Liver (tissue), 8 donors: ENCODE measurements at regions not wholly inside any gene's neighbourhood (a gene's known extent, or its start where the extent isn't known, plus 50 kb on each side); places are given as distances from the start of the nearest gene placed in this dataset.

Experiments used
- DNase-seq: peaks from one replicate; pipeline ENCODE4 v3.0.0-alpha.2; 2017; ENCODE audit warnings: low spot score
- H3K27ac ChIP-seq, 2 donors: one replicate each; pipeline ENCODE4 v1.7.0; 2013; ENCODE audit warnings: inconsistent platforms in 2 of 2, low read length in 2 of 2, control low read depth in 1 of 2, low read depth in 1 of 2, mild to moderate bottlenecking in 1 of 2
- H3K27me3 ChIP-seq, 4 donors: one replicate each; pipeline versions ENCODE4 v1.6.1 to v1.7.0; 2013; ENCODE audit warnings: low read length in 3 of 4, inconsistent platforms in 1 of 4, mild to moderate bottlenecking in 1 of 4, moderate library complexity in 1 of 4; ENCODE audit not compliant: control insufficient read depth in 4 of 4, insufficient read depth in 4 of 4
- H3K36me3 ChIP-seq, 4 donors: one replicate each; pipeline versions ENCODE4 v1.6.1 to v1.7.0; 2013; ENCODE audit warnings: low read length in 3 of 4, mild to moderate bottlenecking in 3 of 4, low read depth in 1 of 4, moderate library complexity in 1 of 4; ENCODE audit not compliant: control insufficient read depth in 4 of 4, insufficient read depth in 3 of 4
- H3K4me1 ChIP-seq, 4 donors: one replicate each; pipeline versions ENCODE4 v1.6.1 to v1.7.0; 2013; ENCODE audit warnings: low read length in 3 of 4, mild to moderate bottlenecking in 3 of 4, moderate library complexity in 1 of 4; ENCODE audit not compliant: control insufficient read depth in 4 of 4, insufficient read depth in 4 of 4
- H3K4me3 ChIP-seq, 3 donors: one replicate each; pipeline versions ENCODE4 v1.6.1 to v1.7.0; 2013; ENCODE audit warnings: low read length in 3 of 3, control low read depth in 1 of 3, low read depth in 1 of 3, mild to moderate bottlenecking in 1 of 3
- H3K9ac ChIP-seq, 2 donors: one replicate each; pipeline ENCODE4 v1.7.0; 2013; ENCODE audit warnings: low read length in 2 of 2, mild to moderate bottlenecking in 2 of 2, moderate library complexity in 2 of 2, control low read depth in 1 of 2, low read depth in 1 of 2
- H3K9me3 ChIP-seq, 4 donors: one replicate each; pipeline versions ENCODE4 v1.6.1 to v1.7.0; 2013; ENCODE audit warnings: low read length in 3 of 4; ENCODE audit not compliant: control insufficient read depth in 4 of 4
- ATF3 ChIP-seq: IDR thresholded peaks from 2 replicates; pipeline ENCODE4 v1.6.1; 2016; ENCODE audit warnings: antibody characterized with exemption
- CTCF ChIP-seq: fragments of 150-350 bp; IDR thresholded peaks from 2 replicates; pipeline ENCODE4 v1.5.1; 2017; ENCODE audit warnings: improper control_type of control experiment, low read depth, low read length; ENCODE audit not compliant: missing input control
- EGR1 ChIP-seq, 2 donors: IDR thresholded peaks; 2 replicates each; pipeline ENCODE4 v1.6.1; 2016 to 2018; ENCODE audit warnings: antibody characterized with exemption in 2 of 2, low read depth in 2 of 2
- FOXA1 ChIP-seq: IDR thresholded peaks from 2 replicates; pipeline ENCODE4 v1.6.1; 2016; ENCODE audit warnings: antibody characterized with exemption
- FOXA2 ChIP-seq: IDR thresholded peaks from 2 replicates; pipeline ENCODE4 v1.6.1; 2016; ENCODE audit warnings: antibody characterized with exemption
- GABPA ChIP-seq, 2 donors: IDR thresholded peaks in 1 of 2; conservative IDR thresholded peaks in 1 of 2; 2 replicates each; pipeline ENCODE4 v1.6.1; 2016; ENCODE audit warnings: antibody characterized with exemption in 2 of 2, mild to moderate bottlenecking in 1 of 2, moderate library complexity in 1 of 2
- HNF4A ChIP-seq, 2 donors: conservative IDR thresholded peaks; 2 replicates each; pipeline ENCODE4 v1.6.1; 2016; ENCODE audit warnings: antibody characterized with exemption in 2 of 2, mild to moderate bottlenecking in 2 of 2
- HNF4G ChIP-seq: IDR thresholded peaks from 2 replicates; pipeline ENCODE4 v1.6.1; 2016; ENCODE audit warnings: antibody characterized with exemption
- JUND ChIP-seq, 2 donors: IDR thresholded peaks; 2 replicates each; pipeline ENCODE4 v1.6.1; 2016; ENCODE audit warnings: antibody characterized with exemption in 2 of 2
- MAX ChIP-seq: IDR thresholded peaks from 2 replicates; pipeline ENCODE4 v1.6.1; 2016; ENCODE audit warnings: antibody characterized with exemption
- NR2F2 ChIP-seq: IDR thresholded peaks from 2 replicates; pipeline ENCODE4 v1.6.1; 2016; ENCODE audit warnings: antibody characterized with exemption
- RAD21 ChIP-seq, 2 donors: IDR thresholded peaks; 2 replicates each; pipeline ENCODE4 v1.6.1; 2016; ENCODE audit warnings: antibody characterized with exemption in 2 of 2, mild to moderate bottlenecking in 2 of 2
- REST ChIP-seq: IDR thresholded peaks from 2 replicates; pipeline ENCODE4 v1.6.1; 2016; ENCODE audit warnings: antibody characterized with exemption, mild to moderate bottlenecking
- RXRA ChIP-seq, 2 donors: IDR thresholded peaks; 2 replicates each; pipeline ENCODE4 v1.6.1; 2017 to 2018; ENCODE audit warnings: antibody characterized with exemption in 2 of 2, mild to moderate bottlenecking in 1 of 2
- SP1 ChIP-seq: IDR thresholded peaks from 2 replicates; pipeline ENCODE4 v1.6.1; 2018; ENCODE audit warnings: antibody characterized with exemption, mild to moderate bottlenecking
- TAF1 ChIP-seq: conservative IDR thresholded peaks from 2 replicates; pipeline ENCODE4 v1.6.1; 2016; ENCODE audit warnings: antibody characterized with exemption, mild to moderate bottlenecking
- YY1 ChIP-seq: IDR thresholded peaks from 2 replicates; pipeline ENCODE4 v1.6.1; 2016; ENCODE audit warnings: antibody characterized with exemption, mild to moderate bottlenecking
- ZBTB33 ChIP-seq: IDR thresholded peaks from 2 replicates; pipeline ENCODE4 v1.6.1; 2016; ENCODE audit warnings: antibody characterized with exemption
- WGBS: extraction: QIAGEN DNeasy Blood & Tissue Kit; methylation state at CpG from one replicate; pipeline ENCODE4 v1.1.7; 2013; 5-methylcytosine and 5-hydroxymethylcytosine counted together
- donor health status: healthy.
- donor health status: healthy.
- donor health status: healthy.
- donor health status: healthy.
- donor health status: healthy.

GRCh38 chr5:130642461-130642860 is 522.6 kb downstream of the HINT1 start:
- DNase-seq = no peak
- H3K36me3 ChIP-seq = no peaks in the 10 kb centered on the region
- no peak overlapping the region for H3K27ac ChIP-seq
- H3K4me1 ChIP-seq = no peaks in the 10 kb centered on the region
- WGBS = 60% methylated on average over 2 of the region's 2 CpGs
- no peaks in the 10 kb centered on the region for H3K27me3 ChIP-seq
- no peak overlapping the region for H3K4me3 ChIP-seq
- H3K9me3 ChIP-seq = peaks cover 0 to 3% (median under 1%) of the 10 kb centered on the region in 4 donors
- no peak overlapping the region for H3K9ac ChIP-seq
- no peak for TF ChIP-seq NR2F2
- TF ChIP-seq HNF4G = no peak
- TF ChIP-seq JUND (IDR thresholded peaks at IDR 0.05) = no peak
- no peak for TF ChIP-seq FOXA2
- no peak for TF ChIP-seq ZBTB33
- no peak for TF ChIP-seq HNF4A (conservative IDR thresholded peaks at IDR 0.05)
- no peak for TF ChIP-seq RXRA (IDR thresholded peaks at IDR 0.05)
- no peak for TF ChIP-seq RAD21 (IDR thresholded peaks at IDR 0.05)
- no peak for TF ChIP-seq EGR1 (IDR thresholded peaks at IDR 0.05; ENCODE audit: low read depth in 2 of 2)

GRCh38 chr5:130627145-130627544 is 537.9 kb downstream of the HINT1 start:
- DNase-seq = no peak
- Histone ChIP-seq H3K36me3 (no peaks in the 10 kb centered on the region), H3K4me3 (no peak overlapping the region), H3K4me1 (no peaks in the 10 kb centered on the region), H3K9ac (no peak overlapping the region), H3K9me3 (no peaks in the 10 kb centered on the region), H3K27me3 (no peaks in the 10 kb centered on the region), H3K27ac (no peak overlapping the region)
- TF ChIP-seq CTCF (no peak), YY1 (no peak), RAD21 (IDR thresholded peaks at IDR 0.05) (no peak), HNF4G (no peak), MAX (no peak), HNF4A (conservative IDR thresholded peaks at IDR 0.05) (no peak), ZBTB33 (no peak), FOXA1 (no peak), GABPA (IDR thresholded peaks at IDR 0.05 in 1 of 2, conservative IDR thresholded peaks at IDR 0.05 in 1 of 2) (no peak), EGR1 (IDR thresholded peaks at IDR 0.05; ENCODE audit: low read depth in 2 of 2) (no peak), TAF1 (no peak), SP1 (no peak), REST (no peak), RXRA (IDR thresholded peaks at IDR 0.05) (no peak), ATF3 (no peak), FOXA2 (no peak), JUND (IDR thresholded peaks at IDR 0.05) (no peak)
